HG03103 (cell line): ENCODE measurements at regions not wholly inside any gene's neighbourhood (a gene's known extent, or its start where the extent isn't known, plus 50 kb on each side); places are given as distances from the start of the nearest gene placed in this dataset.
"Not testable (repeated sequence)": the region's sequence is repeated elsewhere in the genome, so short reads cannot be mapped to it uniquely, and the experiment has no call there.

Experiments used
- ATAC-seq: cut with Tn5 transposase; IDR thresholded peaks from one replicate; pipeline ENCODE4 v1.9.1; 2021; ENCODE audit warnings: low read depth; ENCODE audit not compliant: unreplicated experiment

DNA sequence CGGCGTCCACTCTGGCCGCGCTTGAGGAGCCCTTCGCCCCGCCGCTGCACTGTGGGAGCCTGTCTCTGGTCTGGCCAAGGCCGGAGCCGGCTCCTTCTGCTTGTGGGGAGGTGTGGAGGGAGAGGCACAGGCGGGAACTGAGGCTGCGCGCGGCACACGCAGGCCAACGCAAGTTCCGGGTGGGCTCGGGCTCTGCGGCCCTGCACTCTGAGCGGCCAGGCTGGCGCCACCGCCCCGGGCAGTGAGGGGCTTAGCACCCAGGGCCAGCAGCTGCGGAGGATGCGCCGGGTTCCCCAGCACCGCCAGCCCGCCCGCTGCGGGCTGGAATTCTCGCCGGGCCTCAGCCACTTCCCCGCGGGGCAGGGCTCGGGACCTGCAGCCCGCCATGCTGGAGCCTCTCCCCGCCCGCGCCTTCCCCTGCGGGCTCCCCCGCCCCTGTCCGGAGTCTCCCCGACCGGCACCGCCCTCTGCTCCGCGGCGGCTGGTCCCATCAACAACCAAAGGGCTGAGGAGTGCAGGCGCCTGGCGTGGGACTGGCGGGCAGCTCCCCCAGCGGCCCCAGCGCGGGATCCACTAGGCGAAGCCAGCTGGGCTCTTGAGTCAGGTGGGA, 921.2 kb upstream of the FOXG1 start:
- ATAC-seq, result no peak

GRCh38 chr14:27845902-27846301, 920.7 kb upstream of the FOXG1 start:
- ATAC-seq, result no peak

DNA sequence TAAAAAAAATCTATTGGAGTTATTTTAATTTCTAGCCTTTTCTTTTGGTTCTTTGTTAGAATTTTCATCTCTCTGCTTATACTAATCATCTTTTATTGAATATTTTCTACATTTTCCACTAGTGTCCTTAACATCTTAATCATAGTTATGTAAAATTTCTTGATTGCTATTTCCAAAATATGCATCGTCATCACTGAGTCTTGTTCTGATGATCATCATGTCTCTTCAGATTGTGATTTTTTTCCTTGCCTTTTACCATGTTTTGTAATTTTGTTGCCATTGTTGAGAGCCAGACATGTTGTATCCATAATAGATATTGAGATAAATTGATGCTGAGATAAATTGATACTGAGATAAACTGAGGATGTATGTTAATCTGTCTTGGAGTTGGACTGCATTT, 919.1 kb upstream of the FOXG1 start:
- not testable (repeated sequence) for ATAC-seq

DNA sequence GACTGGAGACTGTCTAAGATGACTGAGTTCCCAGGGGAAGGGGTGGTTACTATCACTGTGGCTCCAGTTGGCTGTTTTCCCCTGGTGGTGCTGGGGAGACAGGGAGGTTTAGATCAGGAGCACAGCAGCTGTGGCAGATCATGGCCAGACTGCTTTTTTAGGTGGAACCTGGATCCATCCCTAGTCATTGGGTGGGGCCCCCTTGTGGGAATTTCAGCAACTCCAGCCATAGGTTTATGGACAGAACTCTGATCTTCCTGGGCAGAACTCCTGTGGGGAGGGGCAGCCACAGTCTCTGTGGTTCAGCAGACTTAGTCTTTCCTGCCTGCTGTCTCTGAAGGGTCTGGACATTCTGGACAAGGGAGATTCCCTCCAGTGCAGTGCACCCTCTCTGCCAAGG, 917.4 kb upstream of the FOXG1 start:
- ATAC-seq, result not testable (repeated sequence)

GRCh38 chr14:27862684-27863083, 903.9 kb upstream of the FOXG1 start:
- no peak for ATAC-seq

- no peak for ATAC-seq
Observed at GRCh38 chr14:27863166-27863565, 903.4 kb upstream of the FOXG1 start.

DNA sequence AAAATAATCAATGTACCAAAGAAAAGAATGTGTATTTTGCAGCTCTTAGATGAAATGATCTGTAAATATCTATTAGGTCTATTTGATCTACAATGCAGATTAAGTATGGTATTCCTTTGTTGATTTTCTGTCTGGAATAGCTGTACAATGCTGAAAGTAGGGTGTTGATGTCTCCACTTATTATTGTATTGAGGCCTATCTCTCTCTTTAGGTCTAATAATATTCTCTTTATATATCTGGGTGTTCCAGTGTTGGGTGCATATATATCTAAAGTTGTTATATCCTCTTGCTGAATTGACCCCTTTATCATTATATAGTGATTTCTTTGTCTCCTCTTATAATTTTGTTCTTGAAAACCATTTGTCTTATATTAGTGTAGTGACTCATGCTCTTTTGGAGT, 885.5 kb upstream of the FOXG1 start:
- no peak for ATAC-seq

DNA sequence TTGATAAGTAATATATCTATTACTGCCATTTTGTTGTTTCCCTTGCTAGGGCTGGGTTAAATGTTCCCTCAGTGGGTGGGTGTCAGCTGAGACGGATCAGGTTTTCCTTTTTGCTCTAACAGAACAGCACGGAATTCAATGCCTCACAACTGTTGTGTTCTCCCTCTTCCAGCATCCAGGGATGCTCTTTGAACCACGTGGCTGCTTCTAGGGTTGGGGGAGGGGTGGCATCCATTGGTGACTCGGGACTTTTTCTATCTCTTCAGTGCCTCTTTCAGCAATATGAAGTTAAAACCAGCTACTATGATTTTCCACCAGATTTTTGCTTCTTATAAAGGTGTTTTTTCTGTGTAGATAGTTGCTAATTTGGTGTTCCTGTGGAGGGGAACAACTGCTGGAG, 884.9 kb upstream of the FOXG1 start:
- no peak for ATAC-seq

DNA sequence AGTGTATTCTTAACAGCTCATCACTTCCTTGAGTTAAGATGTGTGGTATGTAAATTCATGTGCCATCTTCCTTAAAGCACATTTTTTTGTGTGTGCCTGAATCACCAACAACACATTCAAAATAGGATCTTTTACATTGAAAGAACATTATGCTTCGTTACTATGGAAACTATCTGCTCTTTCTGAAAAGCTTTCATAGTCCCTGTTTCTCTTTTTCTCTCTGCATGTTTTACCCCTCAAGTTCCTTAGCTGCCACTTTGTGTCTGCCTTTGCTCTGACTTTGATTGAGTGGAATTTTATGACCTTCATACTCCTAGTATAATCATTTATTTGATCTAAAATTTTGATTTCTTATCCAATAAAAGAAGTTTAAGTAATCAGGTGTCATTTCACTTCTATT, 880.3 kb upstream of the FOXG1 start:
- ATAC-seq, result no peak

DNA sequence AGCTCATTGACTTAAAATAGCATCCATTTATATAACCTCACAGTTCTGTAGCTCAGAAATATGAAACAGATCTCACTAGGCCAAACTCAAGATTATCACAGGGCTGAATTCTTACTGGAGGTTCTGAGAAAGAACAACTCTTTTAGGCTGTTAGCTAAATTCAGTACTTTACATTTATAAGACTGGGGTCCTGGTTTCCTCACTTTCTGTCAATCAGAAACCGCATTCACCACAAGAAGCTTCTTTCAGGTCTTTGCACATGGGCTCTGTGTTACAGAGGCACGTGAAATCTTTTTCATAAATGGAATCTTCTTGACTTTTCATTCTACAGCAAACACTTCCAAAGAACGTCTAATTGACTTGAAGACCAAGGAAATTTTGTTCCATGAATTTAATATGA, 876.3 kb upstream of the FOXG1 start:
- no peak for ATAC-seq

DNA sequence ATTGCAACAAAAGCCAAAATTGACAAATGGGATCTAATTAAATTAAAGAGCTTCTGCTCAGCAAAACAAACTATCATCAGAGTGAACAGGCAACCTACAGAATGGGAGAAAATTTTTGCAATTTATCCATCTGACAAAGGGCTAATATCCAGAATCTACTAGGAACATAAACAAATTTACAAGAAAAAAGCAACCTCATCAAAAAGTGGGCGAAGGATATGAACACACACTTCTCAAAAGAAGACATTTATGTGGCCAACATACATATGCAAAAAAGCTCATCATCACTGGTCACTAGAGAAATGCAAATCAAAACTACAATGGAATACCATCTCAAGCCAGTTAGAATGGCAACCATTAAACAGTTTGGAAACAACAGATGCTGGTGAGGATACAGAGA, 858.1 kb upstream of the FOXG1 start:
- not testable (repeated sequence) for ATAC-seq

- ATAC-seq, result no peak
Observed at GRCh38 chr14:27916326-27916725, 850.3 kb upstream of the FOXG1 start.

DNA sequence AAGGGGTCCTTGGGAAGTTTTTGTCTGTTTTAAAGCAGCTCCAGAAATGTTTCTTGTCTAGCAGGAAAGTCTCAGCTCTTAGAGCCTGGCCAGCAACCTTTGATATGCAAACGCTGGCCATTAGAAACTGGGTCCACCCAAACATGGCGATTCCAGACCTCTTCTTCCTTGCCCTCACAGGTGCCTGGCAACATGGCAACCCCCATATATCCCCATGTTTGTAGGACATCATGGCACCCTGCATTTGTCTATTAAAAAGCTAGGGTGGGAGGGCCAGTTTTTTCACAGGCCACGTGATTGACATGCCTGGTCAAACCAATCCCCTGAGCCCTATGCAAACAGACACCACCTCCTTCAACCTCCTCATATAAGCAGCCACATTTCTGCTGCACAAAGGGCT, 848.7 kb upstream of the FOXG1 start:
- ATAC-seq, result no peak

DNA sequence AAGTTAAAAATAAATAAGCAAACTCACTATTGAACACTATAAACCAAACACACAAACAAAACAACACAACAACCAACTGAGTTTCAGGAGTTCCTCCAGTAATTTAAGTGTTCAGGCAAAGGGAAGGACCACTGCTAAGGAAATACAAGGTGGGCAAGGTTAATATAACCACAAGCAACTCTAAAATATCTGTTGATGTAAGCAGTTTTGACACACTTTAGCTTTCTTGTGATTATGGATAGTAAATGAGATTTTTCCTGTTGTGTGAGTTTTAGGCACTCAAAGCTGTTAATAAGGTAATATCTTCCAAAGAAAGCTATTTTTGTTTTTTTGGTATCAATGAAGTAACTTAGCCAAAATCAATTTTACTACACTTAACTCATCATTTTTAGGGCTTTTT, 839.1 kb upstream of the FOXG1 start:
- no peak for ATAC-seq

DNA sequence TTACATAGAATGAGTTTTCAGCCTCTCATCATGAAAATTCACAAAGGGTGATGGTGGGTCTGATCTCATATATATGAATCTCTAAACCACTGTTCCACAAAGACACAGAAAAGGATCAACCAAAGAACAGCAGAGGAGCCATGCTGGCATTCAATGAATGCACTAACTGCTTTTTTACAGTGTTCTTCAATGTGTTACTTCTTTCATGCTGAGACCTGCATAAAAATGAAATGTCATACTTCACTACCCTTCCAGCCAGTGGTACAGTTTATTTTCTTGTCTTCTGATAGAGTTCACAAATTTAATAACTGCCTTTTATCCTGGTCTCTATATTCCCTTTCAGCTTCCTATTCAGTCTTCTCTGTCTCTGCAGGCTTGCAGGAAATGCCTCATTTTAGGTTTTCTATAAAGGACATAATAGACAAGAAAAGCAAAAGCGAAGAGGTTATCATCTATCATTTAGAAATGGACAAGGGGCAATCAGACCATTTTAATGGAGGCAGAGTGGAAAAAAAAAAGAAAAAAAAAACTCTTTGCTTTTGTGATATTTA, 836.7 kb upstream of the FOXG1 start:
- ATAC-seq, result no peak

- no peak for ATAC-seq
Observed at GRCh38 chr14:27938392-27938791, 828.2 kb upstream of the FOXG1 start.

DNA sequence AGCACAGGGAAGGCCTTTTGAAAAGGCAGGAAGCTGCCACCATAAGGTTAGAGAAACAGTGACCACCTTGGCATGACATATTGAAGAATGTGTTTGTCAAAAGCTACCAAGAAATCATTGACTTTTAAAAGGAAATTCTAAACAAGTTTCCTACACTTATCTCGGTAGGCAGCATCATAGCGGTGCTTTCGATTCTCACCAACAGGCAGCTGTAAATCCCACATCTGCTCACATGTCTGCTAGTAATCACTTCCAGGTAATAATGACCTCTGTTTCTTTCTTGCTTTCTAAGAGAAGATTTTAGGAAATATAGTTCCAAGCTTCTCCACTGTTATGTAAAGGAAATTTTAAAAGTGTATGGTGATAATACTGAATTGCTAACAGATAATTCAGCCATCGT, 821.1 kb upstream of the FOXG1 start:
- no peak for ATAC-seq

GRCh38 chr14:27958757-27959156, 807.8 kb upstream of the FOXG1 start:
- no peak for ATAC-seq

GRCh38 chr14:27995691-27996090, 770.9 kb upstream of the FOXG1 start:
- ATAC-seq, result no peak

DNA sequence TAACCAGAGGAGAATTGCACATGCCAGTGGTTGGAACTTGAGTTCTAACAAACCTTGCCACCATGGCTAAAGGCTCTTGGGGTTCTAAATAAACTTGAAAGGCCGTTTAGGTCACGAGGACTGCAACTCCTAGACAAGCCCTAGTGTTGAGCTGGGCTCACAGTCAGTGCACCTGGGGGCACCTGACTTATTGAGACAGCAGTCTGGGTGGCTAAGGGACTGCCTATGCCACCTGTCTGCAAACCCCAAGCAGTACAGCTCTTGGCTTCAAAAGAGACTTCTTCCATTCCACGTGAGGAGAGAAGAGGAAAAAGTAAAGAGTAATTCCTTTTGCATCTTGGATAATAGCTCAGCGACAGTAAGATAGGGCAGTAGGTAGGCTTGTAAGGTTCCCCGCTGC, 765.6 kb upstream of the FOXG1 start:
- no peak for ATAC-seq

DNA sequence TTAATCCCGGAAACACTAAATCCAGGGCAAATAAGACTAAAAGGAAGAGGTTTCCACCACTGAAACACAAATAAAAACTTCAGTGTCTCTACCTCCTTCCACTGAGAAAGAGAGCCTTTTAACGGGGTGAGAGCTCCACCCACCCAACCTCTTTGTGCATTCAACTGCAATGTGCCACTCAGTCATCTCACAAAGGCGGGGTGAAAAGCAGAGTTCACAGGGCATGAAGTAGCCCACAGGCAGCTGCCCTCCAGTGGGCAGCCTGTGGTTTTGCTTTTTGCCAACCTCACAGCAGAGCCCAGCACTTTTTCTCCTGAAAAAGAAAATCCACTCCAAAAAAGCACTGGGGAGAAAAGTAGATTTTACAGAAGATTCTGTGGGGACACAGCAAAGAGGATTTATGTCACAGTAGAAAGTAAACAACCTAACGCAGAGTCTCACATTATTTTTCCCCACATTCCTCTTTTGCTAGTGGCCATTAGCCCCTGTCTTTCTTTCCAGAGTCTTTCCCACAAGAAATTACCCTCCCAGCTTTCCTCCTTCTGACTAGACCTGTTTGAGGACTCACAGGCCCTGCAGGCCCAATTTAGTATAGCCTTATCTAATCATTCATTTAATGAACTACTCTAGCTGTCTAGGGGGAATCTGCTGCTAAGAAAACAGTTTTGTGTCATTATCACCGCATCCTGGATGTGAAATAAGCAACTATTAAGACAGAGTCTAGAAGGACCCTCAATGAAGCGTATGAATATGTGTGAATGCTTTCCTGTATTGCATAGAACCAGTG, 753.8 kb upstream of the FOXG1 start:
- no peak for ATAC-seq

- no peak for ATAC-seq
Observed at GRCh38 chr14:28020112-28020511, 746.5 kb upstream of the FOXG1 start.
